Thymus (tissue), 11 donors: ENCODE measurements at regions not wholly inside any gene's neighbourhood (a gene's known extent, or its start where the extent isn't known, plus 50 kb on each side); places are given as distances from the start of the nearest gene placed in this dataset.

Experiments used
- DNase-seq, 9 donors: peaks; one replicate each; pipeline ENCODE4 v3.0.0-alpha.2; 2013; ENCODE audit warnings: low spot score in 9 of 9, low read depth in 6 of 9, missing footprints in 1 of 9
- H3K27ac ChIP-seq, 2 donors: one replicate each; pipeline ENCODE4 v1.5.1; 2013; ENCODE audit warnings: control low read depth in 1 of 2, low read depth in 1 of 2, low read length in 1 of 2, mild to moderate bottlenecking in 1 of 2, moderate library complexity in 1 of 2
- H3K27me3 ChIP-seq, 2 donors: one replicate each; pipeline ENCODE4 v1.5.1; 2013; ENCODE audit warnings: low read length in 1 of 2; ENCODE audit not compliant: control insufficient read depth in 2 of 2, insufficient read depth in 1 of 2
- H3K36me3 ChIP-seq, 2 donors: one replicate each; pipeline ENCODE4 v1.5.1; 2013; ENCODE audit warnings: low read length in 1 of 2, mild to moderate bottlenecking in 1 of 2, moderate library complexity in 1 of 2; ENCODE audit not compliant: control insufficient read depth in 2 of 2, insufficient read depth in 2 of 2
- H3K4me1 ChIP-seq, 2 donors: one replicate each; pipeline ENCODE4 v1.5.1; 2013; ENCODE audit warnings: low read length in 2 of 2; ENCODE audit not compliant: control insufficient read depth in 2 of 2, insufficient read depth in 2 of 2
- H3K4me3 ChIP-seq, 2 donors: one replicate each; pipeline ENCODE4 v1.5.1; 2013; ENCODE audit warnings: low read length in 2 of 2, control low read depth in 1 of 2, mild to moderate bottlenecking in 1 of 2
- H3K9me3 ChIP-seq, 2 donors: one replicate each; pipeline ENCODE4 v1.5.1; 2013; ENCODE audit warnings: low read length in 1 of 2, mild to moderate bottlenecking in 1 of 2; ENCODE audit not compliant: control insufficient read depth in 2 of 2, insufficient read depth in 1 of 2
- WGBS: extraction: QIAGEN DNeasy Blood & Tissue Kit; methylation state at CpG from one replicate; pipeline ENCODE4 v1.1.7; 2013; 5-methylcytosine and 5-hydroxymethylcytosine counted together
- donor health status: healthy.

- no peaks in the 10 kb centered on the region for H3K9me3 ChIP-seq
- no peaks in the 10 kb centered on the region for H3K36me3 ChIP-seq
- H3K4me3 ChIP-seq: no peak overlapping the region
- no peak for DNase-seq
- WGBS: 96% methylated on average over 2 of the region's 2 CpGs
- H3K27ac ChIP-seq: no peak overlapping the region
- H3K4me1 ChIP-seq: no peaks in the 10 kb centered on the region
- no peaks in the 10 kb centered on the region for H3K27me3 ChIP-seq
Measured at GRCh38 chr2:146173934-146174333, 1654.0 kb upstream of the ZEB2 start.

- DNase-seq: no peak
- no peaks in the 10 kb centered on the region for H3K9me3 ChIP-seq
- WGBS: 90% methylated on average over 3 of the region's 3 CpGs
Measured at GRCh38 chr2:146161256-146161882, 1641.5 kb upstream of the ZEB2 start.

GRCh38 chr2:146158072-146158674 lies 1638.3 kb upstream of the ZEB2 start:
- 96% methylated on average over 3 of the region's 3 CpGs for WGBS
- Histone ChIP-seq H3K4me3 (no peak overlapping the region), H3K27me3 (no peaks in the 10 kb centered on the region), H3K4me1 (no peaks in the 10 kb centered on the region), H3K27ac (no peak overlapping the region), H3K9me3 (no peaks in the 10 kb centered on the region), H3K36me3 (no peaks in the 10 kb centered on the region)
- no peak for DNase-seq

More at GRCh38 chr2:146161256-146161882, 1641.5 kb upstream of the ZEB2 start:
- Histone ChIP-seq H3K27me3 (no peaks in the 10 kb centered on the region), H3K4me1 (no peaks in the 10 kb centered on the region), H3K36me3 (no peaks in the 10 kb centered on the region), H3K4me3 (no peak overlapping the region), H3K27ac (no peak overlapping the region)

GRCh38 chr2:146147448-146148012 lies 1627.6 kb upstream of the ZEB2 start:
- H3K4me3 ChIP-seq: no peak overlapping the region
- no peaks in the 10 kb centered on the region for H3K4me1 ChIP-seq
- H3K9me3 ChIP-seq: no peaks in the 10 kb centered on the region
- 84% methylated on average over 2 of the region's 2 CpGs for WGBS
- no peak overlapping the region for H3K27ac ChIP-seq
- H3K36me3 ChIP-seq: no peaks in the 10 kb centered on the region
- no peaks in the 10 kb centered on the region for H3K27me3 ChIP-seq
- no peak for DNase-seq

- H3K9me3 ChIP-seq: no peaks in the 10 kb centered on the region
- no peaks in the 10 kb centered on the region for H3K27me3 ChIP-seq
- H3K36me3 ChIP-seq: no peaks in the 10 kb centered on the region
- no peak for DNase-seq
- no peak overlapping the region for H3K27ac ChIP-seq
- H3K4me1 ChIP-seq: no peaks in the 10 kb centered on the region
- WGBS: 93% methylated on average over 1 of the region's 1 CpG
- H3K4me3 ChIP-seq: no peak overlapping the region
Measured at GRCh38 chr2:146143971-146144370, 1624.1 kb upstream of the ZEB2 start.

GRCh38 chr2:146138820-146139219 lies 1618.9 kb upstream of the ZEB2 start:
- Histone ChIP-seq H3K27ac (no peak overlapping the region), H3K9me3 (no peaks in the 10 kb centered on the region), H3K4me1 (no peaks in the 10 kb centered on the region), H3K27me3 (no peaks in the 10 kb centered on the region), H3K36me3 (no peaks in the 10 kb centered on the region), H3K4me3 (no peak overlapping the region)
- DNase-seq: no peak
- WGBS: 91% methylated on average over 3 of the region's 3 CpGs

GRCh38 chr2:146135245-146135644 lies 1615.3 kb upstream of the ZEB2 start:
- H3K27me3 ChIP-seq: no peaks in the 10 kb centered on the region
- no peaks in the 10 kb centered on the region for H3K4me1 ChIP-seq
- no peaks in the 10 kb centered on the region for H3K9me3 ChIP-seq
- no peak overlapping the region for H3K4me3 ChIP-seq
- H3K27ac ChIP-seq: no peak overlapping the region
- H3K36me3 ChIP-seq: no peaks in the 10 kb centered on the region
- WGBS: 100% methylated on average over 1 of the region's 1 CpG
- DNase-seq: no peak

GRCh38 chr2:146131785-146132184 lies 1611.9 kb upstream of the ZEB2 start:
- Histone ChIP-seq H3K27me3 (no peaks in the 10 kb centered on the region), H3K9me3 (no peaks in the 10 kb centered on the region), H3K4me3 (no peak overlapping the region), H3K36me3 (no peaks in the 10 kb centered on the region), H3K4me1 (no peaks in the 10 kb centered on the region), H3K27ac (no peak overlapping the region)
- WGBS: 94% methylated on average over 1 of the region's 1 CpG
- no peak for DNase-seq

- H3K27me3 ChIP-seq: no peaks in the 10 kb centered on the region
Measured at GRCh38 chr2:146131048-146131447, 1611.1 kb upstream of the ZEB2 start.

More at GRCh38 chr2:146131048-146131447, 1611.1 kb upstream of the ZEB2 start:
- H3K4me1 ChIP-seq: no peaks in the 10 kb centered on the region
- H3K36me3 ChIP-seq: no peaks in the 10 kb centered on the region
- no peak for DNase-seq
- H3K9me3 ChIP-seq: no peaks in the 10 kb centered on the region
- WGBS: 78% methylated on average over 2 of the region's 2 CpGs
- H3K27ac ChIP-seq: no peak overlapping the region
- H3K4me3 ChIP-seq: no peak overlapping the region
